HK-2 (cell line): ENCODE measurements at regions not wholly inside any gene's neighbourhood (a gene's known extent, or its start where the extent isn't known, plus 50 kb on each side); places are given as distances from the start of the nearest gene placed in this dataset.

Experiments
- DNase-seq: peaks from one replicate; pipeline ENCODE4 v3.0.0-alpha.2; 2018; ENCODE audit not compliant: unreplicated experiment

DNA sequence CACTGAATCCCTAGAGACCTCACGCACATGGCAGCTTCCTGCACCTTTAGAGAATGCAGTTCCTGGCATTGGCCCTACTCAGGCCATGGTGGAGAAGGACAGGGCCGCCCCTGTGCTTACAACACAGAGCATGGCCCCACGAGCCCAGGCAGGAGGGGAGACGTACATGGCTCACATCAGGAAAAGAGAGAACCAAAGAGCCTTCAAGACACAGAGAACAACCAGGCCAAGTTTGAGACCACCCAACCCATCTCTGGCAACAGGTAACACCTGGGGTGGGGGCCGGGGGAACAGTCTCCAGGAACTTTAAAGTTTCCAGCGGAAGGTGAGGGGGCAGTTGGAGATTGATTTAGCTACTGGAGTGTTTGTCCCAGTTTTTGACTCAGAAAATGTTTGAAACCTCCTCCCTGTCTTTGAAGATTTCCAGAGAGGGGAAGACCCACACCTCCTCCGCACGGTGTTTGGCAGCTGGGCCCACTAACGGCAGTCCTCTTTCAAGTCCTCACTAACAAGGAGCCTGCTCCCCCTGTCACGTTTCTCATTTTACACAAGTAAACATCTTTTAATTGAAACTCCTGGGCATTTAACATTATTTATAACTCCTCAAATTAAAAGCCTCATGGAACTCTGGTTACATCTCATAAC is 1423.8 kb downstream of the TBC1D22A start:
- DNase-seq: no peak

DNA sequence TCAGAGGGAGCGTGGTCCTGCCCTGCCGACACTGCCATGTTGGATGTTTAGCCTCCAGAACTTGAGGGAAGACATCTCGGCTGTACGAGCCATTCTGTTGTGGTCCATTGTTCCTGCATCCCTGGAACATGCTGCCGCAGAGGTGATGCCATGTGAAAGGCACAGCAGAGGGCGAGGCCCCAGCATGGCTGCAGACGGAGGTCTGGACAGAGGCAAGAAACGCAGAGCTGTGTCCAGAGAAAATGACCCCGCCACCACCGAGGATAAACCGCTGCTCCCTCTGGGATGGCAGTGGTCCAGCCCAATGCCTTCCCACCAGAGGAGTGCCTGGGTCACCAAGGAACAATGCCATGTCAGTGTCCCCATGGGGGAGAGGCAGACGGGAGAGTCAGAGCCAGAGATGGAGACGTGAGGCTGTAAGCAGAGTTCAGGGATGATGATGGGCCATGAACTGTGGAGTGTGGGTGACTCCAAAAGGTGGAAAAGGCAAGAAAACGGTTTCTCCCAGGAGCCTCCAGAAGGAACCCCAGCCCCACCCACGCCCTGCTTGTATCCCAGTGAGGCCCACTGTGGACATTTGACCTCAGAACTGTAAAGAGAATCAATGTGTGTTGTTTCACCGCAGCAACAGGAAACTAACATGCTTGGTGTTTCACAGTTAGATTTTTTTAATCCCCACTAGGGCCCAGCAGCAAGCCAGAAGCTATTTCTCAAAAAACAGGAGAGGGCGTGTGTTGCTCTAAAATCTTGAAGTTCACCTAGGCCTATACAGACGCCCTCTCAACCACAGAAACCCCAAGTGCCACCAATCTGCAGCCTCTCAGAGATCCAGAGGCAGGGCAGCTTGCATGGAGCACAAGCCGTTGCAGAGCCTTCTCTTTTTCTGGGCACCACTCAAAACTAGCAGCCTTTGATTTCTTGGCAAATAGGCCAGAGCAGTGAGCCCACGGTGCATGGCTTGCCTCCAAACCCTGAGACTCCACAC is 1422.9 kb downstream of the TBC1D22A start:
- no peak for DNase-seq

DNA sequence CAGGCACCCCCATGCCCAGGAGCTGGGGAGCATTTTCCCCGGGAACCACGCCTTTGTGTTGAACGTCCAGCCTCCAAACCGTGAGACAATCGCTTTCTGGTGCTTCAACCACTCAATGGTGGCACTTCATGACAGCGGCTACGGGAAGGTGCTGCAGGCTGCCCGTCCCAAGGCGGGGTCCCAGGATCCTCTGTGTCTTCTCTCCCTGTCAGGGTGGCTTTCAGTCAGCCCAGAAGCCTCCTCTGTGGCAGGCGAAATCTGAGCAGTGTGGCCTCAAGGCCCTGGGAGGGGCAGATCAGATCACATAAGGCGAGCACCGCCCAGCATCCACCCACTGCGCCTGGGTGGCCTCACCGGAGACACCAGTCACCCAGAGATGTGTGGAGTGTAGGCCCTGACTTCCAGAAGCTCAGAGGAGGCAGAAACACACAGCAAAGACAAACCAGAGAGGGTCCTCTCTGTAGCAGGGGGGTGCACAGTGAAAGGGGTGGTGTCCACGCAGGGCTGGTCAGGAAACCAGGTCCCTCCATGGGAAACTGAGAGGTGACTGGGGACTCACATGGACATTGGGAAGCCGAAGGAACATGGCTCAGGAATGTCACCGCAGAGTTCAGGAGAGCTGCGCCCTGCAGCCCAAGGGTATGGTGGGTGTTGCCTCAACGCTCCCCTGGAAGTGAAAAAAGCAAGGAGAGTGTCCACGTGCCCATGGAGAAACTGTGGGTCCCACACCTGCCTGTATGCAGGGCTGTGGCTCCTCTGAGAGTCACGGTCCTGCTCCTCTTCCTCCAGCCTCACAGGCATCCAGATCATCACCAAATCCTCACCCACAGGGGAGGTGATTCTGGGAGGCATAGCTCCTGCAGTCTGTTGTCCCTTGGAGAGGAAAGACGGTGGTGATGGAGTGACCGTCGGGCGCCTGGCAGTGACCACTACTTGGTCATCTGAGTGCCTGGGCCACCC is 1420.7 kb downstream of the TBC1D22A start:
- DNase-seq: no peak

DNA sequence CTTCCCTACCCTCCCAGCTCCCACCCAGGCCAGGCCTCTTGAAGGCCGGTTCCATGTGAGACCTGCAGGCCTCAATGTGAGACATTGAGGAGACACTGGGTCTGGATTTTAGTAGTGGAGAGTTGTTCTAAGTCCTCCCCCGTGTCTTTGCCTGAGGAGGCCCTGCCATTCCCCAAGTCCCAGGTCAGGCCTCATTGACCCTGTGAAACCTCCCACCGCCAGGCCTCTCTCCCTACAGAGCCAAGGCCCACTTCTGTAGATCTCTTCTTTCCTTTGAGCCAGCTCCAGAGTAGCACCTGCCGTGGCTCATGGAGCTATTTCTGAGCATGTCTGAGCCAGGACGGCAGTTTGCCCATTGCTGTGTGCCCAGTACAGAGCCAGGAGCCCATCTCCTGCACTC is 1419.6 kb downstream of the TBC1D22A start:
- no peak for DNase-seq

DNA sequence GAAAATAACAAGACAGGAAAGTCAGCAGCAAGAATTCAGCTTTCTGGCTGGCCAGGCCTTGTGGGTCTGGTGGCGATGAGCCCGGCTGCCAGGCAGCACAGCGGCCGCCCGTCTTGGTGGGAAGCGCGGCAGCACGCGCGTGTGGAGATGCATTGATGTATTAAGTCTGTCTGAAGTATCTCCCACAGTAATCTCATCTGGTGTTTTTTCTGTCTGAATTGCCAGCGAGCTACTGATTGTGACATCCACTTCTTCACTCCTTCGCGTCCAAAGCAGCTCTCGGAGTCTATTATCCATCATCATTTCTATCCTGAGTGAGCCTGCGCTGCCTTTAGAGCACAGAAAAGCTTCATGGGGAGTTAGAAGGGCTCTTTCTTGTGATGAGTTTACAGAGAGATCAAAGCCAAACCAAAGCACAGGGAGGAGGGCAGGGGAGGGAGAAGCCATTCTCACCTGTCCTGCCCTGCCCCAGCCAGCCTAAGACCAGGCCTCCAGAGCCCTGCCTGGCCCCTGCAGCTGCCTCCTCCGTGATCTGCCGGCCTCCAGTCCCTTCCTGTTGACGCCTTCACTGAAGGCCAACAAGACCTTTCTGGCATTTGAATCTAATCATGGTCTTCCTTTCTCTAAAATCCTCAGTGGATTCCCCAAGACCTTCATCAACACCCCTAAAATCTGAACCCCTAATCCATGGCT is 1419.0 kb downstream of the TBC1D22A start:
- no peak for DNase-seq

DNA sequence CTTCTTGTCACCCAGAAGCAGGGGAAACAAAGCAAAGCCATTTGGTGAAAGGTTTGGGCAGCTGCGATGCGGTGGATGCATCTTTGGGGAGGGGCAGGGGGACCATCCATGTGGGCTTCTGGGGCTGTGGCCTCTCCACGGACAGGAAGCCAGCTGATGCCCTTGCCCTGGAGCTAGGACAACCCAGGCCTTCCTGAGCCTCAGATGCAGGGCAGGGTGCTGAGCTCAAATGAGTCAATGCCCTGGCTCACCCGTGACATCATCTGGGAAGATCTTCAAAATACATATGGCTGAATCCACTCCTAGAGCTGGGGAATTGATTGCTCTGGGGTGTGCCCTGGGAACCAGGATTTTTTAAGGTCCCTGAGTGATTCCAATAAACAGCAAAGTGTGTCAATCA is 1418.2 kb downstream of the TBC1D22A start:
- DNase-seq: no peak

DNA sequence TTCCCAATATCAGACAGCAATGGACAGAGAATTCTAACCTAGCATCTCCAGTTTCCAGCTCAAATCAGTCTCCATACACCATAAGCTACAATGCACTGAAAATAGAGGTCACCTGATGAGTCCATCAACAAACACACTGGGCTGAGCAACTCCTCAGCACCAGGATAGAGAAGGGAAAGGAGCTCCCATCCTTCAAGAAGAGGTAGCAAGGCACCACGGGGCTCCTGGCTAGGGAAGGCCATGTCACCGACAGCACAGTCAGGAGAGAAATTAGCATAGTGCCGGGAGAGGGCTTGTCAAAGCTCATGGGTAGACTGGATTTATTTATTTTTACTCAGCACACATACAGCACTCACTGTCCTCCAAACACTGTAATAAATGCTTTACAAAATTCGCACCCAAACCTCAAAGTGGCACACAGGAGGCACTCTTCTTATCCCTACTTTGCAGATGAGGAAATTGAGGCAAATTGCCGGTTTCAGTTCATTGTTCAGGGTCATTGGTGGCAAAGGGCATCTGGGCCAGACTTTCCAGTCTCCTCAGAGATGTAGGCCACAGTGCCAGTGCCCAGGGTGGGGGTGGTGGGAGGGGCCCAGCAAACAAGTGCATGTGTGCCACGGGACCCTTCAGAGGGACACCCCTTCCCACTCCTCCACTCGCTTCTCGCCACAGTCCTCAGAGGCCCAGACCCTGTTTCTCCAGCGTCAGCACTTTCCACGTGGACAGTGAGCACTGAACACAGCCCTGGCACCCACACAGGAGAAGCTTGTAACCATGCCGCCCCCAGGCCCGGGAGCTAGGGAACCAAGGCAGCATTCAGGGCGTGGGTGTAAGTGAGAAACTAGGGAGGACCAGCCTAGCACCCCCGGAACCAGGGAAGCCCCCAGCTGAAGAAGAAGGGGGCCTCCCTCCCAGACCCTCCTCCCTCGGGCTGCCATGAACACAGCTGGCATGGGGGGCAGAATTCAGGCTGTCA is 1417.4 kb downstream of the TBC1D22A start:
- DNase-seq: no peak

DNA sequence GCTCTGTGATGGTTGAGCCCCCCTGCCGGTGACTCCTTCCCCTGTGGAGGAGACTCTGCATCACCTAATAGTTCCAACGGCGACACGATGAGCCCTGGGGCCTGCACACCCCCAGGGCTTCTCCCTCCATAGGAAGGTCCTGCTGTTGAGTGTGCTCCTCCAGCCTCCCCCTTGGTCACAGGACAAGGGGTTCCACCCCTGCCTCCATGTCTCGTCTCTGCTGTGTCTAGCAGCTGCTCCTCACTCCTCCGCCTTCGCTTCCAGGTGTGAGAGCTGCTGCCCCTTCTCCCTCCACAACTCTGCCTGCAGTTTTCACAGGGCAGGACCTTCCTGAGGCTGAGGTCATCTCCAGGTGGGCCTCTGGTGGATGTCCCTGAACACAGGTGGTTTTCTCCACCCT is 1416.1 kb downstream of the TBC1D22A start:
- no peak for DNase-seq

DNA sequence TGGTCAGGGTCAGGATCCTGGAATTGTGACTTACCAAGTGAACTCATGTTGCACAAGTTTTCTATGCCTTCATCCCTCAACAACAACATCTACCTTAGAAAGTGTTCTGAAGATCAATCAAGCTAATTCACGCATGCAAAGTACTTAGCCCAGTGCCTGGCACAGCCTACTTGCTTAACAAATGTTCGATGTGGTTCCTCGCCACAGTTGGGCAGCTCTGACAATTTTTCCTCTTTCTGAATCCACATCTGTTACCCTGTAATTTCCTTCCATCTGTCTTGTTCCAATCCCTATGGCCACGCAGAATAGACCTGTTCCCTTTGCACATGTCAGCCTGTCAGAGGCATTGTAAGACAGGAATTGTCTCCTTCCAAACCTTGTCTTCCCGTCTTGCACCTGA is 1415.2 kb downstream of the TBC1D22A start:
- no peak for DNase-seq

DNA sequence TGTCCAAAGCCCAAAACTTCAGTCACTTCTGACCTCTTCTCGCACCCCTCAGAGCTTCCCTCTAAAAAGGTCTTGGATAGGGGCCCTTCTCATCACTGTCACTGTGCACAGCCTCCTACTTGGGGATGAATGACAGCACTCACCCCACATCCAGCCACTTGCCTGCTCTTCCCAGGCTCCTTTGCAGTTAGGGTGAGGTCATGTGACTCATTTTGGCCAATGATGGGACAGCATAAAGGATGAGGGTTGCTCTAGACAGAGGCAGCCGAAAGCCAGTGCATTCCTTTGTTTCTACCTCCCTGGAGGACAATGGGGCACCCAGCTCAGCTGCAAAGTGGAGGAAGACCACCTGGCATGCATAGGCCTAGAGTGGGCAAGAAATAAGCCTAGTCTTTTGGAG is 1413.3 kb downstream of the TBC1D22A start:
- DNase-seq: no peak

DNA sequence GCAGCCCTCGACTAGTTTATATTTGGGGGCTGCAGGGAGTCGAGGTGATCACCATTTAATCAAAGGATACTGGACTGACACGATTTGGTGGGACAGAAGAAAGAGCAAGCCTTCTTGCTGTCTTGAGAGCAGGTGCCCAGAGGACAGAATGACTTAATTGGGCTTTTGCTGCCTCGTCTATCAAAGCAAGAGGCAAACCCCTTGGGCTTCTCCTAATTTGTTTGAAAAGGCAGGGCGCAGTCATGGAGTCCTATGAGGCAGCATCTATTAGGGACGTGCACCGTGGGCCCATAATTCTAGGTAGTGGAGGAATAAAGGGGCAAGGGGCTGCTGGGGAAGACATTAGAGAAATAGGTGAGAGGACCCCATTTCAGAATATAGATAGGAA is 1411.3 kb downstream of the TBC1D22A start:
- no peak for DNase-seq

DNA sequence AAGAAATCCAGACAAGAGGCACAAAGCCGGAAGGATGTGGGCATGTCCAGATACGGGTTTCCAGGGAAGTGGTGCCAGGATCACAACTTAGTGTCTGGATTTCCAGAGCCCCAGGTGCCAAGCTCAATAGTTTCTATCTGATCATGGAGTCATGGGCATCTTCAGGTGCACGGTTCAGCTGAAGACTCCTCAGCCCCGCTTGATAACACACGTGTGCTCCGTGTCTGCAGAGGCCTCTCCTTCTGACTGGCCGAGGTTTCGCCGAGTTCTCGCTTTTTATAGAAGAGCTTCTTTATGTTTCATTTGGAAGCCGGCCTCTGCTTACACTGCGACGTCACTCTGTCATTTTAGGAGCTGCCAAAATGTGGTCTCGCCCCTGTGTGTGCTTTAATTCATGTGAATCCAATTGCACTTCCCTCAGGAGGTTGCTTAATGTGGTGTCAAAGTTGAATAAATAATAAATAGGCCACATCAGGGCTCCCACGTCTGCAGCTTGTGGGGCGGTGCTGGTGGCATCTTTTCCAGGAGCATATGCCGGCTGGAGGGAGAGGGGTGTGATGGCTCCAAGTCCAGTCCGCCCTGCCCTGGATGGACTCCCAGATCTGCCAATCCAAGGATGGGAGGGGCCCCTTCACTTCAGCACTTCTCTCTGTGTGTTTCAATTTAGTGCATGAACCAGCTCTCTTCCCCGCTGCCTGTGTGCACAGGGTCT is 1410.8 kb downstream of the TBC1D22A start:
- no peak for DNase-seq

DNA sequence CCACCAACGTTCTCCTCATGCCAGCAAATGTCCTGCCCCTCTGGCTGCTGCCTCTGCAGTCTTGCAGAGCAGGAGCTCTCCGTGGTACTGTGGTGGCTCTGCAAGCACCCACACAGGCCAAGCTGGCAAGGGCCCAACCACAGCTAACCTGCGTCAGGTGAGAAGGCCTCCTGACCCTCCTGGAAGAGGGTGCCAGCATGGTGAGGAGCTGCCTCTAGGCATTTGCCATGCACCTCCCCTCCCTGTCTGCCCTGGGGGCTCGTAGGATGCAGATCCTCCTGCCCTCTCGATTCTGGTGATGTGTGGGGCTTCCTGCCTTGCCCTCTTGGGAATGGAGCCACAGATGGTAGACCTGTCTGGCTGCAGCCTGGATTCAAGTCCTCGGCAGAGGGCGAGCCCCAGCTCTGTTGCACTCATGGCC is 1408.8 kb downstream of the TBC1D22A start:
- DNase-seq: no peak

DNA sequence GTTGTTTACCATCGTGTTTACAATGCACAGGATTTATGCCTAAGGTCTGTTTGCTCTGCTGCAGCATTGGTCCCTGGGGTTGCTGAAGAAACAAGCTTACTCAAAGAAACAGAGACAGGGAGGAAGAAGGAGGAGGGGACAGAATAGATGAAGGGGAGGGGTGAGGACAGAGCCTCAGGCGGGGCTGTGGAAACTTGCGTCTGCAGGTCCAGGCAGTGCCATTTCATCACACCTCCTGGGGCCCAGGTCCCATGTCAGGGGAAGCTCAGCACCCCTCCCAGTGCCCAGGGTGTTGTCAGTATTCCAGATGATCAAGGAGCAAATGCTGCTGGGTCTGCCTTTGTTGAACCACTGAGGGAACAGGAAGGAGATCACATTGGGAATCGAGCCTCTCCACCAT is 1406.8 kb downstream of the TBC1D22A start:
- DNase-seq: no peak

DNA sequence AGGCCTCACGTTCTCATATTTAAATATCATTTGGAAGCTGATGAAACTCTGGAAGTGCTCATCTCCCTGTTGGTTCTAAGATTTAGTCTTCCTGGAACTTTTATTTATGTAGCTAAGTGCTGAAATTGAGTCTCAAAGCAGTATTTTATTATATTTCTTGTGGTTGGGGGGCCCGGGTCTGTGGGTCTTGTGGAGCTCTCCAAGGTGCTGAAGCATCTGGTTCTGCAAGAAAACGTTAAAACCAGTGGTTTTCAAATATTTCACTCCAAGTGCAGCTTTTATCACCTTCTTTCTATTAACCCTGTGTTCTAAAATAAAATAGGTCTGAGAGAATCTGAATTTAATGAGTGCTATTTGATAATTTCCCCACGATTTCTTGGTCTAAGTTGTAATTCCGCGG is 1404.8 kb downstream of the TBC1D22A start:
- DNase-seq: no peak

DNA sequence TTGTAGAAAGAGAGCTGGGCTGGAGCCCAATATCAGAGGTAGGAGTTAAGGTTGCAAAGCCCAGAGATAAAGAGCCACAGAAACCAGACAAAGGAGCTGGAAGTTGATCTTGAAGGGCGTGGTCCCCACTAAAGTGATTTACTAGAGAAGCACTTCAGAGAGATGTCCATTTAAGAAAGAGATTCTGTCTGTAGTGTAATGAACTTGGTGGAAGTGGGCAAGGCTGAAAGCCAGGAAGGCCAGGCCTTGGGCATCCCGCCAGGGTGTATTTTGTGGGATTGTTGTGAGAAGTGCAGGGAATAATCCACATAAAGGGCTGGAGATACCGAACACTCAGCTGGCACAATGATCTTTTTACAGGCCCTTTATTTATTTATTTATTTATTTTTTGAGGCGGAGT is 1398.8 kb downstream of the TBC1D22A start:
- no peak for DNase-seq

DNA sequence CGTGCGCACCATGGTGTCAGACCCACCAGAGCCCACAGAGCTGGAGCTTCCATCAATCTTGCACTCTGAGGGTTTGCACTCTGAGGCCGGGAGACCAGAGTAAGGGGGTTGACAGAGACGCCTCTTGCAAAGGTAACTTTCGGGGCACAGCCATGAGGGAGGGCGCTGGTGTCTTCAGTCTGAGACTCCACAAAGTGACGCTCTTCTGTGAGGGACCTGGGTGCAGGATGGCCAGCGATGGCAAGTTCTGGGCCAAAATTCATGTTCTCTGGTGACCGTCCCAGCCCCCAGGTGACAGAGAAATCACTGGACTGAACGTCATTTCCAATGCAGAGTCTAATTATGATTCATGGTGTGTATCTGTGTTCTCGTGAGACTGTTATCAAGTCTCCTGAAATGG is 1395.2 kb downstream of the TBC1D22A start:
- no peak for DNase-seq

DNA sequence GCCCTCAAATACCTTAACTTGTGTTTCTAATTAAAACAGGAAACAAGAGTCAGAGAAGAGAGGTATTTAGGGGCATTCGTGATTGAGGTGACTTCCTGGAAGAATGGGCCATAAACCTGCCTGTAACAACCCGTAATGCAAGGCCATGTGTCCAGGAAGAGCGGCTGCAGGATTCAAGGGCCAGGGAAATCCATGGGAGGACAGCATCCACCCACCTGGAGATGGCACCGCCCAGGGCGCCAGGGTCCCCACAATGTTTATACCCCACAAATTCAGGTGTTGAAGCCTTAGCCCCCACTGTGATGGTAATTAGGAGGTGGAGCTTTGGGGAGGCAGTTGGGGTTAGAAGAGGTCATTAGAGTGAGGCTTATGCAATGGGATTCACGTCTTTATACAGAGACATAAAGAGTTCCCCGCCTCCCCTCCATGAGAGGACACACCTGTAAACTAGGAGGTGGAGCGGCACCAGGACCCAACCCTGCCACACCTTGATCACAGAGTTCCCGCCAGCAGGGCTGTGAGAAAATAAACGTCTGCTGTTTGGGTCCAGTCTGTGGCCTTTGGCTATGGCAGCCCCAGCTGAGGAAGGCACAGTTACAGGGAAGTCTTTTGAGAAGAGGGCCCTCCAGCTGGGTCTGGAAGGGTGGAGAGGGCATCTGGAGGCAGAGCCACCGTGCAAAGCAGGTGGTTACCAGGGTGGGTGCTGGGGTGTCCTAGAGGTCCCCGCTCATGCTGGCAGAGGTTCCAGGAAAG is 1394.3 kb downstream of the TBC1D22A start:
- no peak for DNase-seq

DNA sequence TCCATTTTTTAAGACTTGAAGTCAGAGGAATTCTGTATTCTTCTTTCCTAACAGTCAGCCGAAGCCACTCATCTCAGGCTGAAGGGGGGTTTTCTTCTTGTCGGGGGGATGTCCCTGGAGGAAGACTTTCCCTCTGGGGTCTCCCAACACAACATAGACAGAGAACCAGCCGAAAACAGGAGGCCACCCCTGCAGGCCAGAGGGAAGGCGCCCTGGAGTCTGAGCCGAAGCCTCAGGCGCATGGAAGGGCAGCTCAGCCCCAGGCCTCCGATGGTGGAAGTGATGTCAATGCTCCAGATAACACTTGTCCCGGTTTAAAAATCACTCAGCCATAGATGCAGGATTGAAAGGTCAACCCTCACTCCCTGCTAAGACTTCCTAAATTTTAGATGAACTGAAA is 1393.0 kb downstream of the TBC1D22A start:
- no peak for DNase-seq
